ENCODE measurements at regions not wholly inside any gene's neighbourhood (a gene's known extent, or its start where the extent isn't known, plus 50 kb on each side); places are given as distances from the start of the nearest gene placed in this dataset.

DNA sequence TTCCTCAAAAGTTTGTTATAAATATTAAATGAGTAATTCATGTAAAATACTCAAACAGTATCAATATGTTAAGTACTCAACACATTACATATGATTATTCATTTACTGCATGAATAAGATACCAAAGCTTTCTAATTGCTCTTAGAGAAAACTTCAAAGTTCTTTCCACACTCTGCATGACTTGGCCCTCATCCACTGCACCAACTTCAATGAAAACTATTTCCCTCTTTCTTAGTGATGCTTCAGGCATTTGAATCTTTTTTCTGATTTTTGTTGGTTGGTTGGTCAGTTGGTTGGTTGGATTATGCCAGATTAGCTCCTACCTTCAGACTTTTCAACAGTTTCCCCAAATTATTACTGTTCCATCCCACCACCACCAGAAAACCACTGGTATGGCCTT lies 314.7 kb upstream of the RGMB start:
- Mint-ChIP-seq H3K27ac (no peak overlapping the region), H3K36me3 (no peaks in the 10 kb centered on the region), H3K27me3 (ENCODE audit: low read depth) (no peaks in the 10 kb centered on the region), H3K4me1 (no peaks in the 10 kb centered on the region), H3K9me3 (no peaks in the 10 kb centered on the region), H3K4me3 (no peak overlapping the region)
- TF ChIP-seq, protein P1, sequence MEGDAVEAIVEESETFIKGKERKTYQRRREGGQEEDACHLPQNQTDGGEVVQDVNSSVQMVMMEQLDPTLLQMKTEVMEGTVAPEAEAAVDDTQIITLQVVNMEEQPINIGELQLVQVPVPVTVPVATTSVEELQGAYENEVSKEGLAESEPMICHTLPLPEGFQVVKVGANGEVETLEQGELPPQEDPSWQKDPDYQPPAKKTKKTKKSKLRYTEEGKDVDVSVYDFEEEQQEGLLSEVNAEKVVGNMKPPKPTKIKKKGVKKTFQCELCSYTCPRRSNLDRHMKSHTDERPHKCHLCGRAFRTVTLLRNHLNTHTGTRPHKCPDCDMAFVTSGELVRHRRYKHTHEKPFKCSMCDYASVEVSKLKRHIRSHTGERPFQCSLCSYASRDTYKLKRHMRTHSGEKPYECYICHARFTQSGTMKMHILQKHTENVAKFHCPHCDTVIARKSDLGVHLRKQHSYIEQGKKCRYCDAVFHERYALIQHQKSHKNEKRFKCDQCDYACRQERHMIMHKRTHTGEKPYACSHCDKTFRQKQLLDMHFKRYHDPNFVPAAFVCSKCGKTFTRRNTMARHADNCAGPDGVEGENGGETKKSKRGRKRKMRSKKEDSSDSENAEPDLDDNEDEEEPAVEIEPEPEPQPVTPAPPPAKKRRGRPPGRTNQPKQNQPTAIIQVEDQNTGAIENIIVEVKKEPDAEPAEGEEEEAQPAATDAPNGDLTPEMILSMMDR (IDR thresholded peaks at IDR 0.05; ENCODE audit: unreplicated experiment) = no peak
- DNase-seq (ENCODE audit: low spot score in 2 of 2, unreplicated experiment in 2 of 2) = no peak

DNA sequence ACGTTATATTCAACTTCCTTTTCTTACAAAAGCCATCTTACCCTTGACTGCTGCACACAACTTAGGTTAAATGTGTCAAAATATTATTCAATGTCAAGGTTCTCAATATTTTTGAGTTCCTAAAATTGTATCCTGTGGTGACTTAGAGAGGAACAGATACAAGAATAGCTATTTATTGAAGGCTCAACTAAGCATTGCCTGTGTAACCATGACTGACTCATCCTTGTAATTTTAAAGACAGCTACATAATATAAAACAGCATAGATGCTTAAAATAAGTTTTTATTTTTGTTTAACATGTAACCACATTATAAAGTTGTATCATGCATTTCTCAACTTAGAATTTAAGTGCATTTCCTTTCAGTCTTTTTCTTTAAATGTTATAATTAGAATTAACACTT lies 312.9 kb upstream of the RGMB start:
- Mint-ChIP-seq H3K4me1 (no peaks in the 10 kb centered on the region), H3K27ac (no peak overlapping the region), H3K9me3 (no peaks in the 10 kb centered on the region), H3K27me3 (ENCODE audit: low read depth) (no peaks in the 10 kb centered on the region), H3K4me3 (no peak overlapping the region), H3K36me3 (no peaks in the 10 kb centered on the region)
- no peak for DNase-seq (ENCODE audit: low spot score in 2 of 2, unreplicated experiment in 2 of 2)
- TF ChIP-seq, protein P1 (IDR thresholded peaks at IDR 0.05; ENCODE audit: unreplicated experiment) = no peak

DNA sequence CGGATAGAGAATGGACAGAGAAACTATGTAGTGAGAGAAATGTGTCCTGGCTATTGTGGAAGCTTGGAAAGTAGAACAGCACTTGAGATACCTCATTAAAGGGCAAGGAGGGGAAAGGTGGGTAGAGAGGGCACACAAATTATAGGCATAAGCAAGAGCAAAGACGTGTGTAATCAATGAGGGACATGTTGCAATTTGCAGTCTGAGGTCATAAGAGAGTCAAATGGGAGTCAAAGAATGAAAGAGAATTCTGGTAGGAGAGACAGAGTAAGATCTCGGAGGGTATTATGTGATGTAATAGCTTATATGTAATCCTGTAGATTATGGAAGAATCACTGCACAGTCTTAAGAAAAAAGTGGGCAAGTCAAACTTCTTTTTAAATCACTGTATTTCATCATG lies 312.0 kb upstream of the RGMB start:
- Mint-ChIP-seq H3K27me3 (ENCODE audit: low read depth) (no peaks in the 10 kb centered on the region), H3K4me3 (no peak overlapping the region), H3K4me1 (no peaks in the 10 kb centered on the region), H3K9me3 (no peaks in the 10 kb centered on the region), H3K36me3 (no peaks in the 10 kb centered on the region), H3K27ac (no peak overlapping the region)
- TF ChIP-seq, protein P1 (IDR thresholded peaks at IDR 0.05; ENCODE audit: unreplicated experiment) = no peak
- no peak for DNase-seq (ENCODE audit: low spot score in 2 of 2, unreplicated experiment in 2 of 2)

DNA sequence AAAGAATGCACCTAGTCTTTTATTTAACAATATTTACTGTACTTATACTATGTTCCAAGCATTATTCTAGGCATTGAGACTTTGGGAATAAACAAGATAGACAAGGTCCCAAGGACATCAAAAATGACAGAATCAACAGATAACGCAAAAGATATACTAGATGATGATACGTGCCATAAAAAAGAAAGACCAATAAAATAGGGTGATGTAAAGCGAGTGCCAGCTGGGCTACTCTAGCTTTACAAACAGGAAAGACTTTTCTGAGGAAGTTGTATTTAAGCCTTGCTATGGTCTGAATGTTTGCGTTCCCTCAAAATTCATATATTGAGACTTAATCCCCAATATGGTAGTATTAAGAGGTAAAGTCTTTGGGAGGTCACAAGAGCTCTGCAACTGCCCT lies 310.2 kb upstream of the RGMB start:
- H3K36me3 Mint-ChIP-seq = no peaks in the 10 kb centered on the region
- DNase-seq (ENCODE audit: low spot score in 2 of 2, unreplicated experiment in 2 of 2) = no peak
- H3K9me3 Mint-ChIP-seq = peaks cover 7% of the 10 kb centered on the region
- no peak overlapping the region for H3K27ac Mint-ChIP-seq
- no peak overlapping the region for H3K4me3 Mint-ChIP-seq
- H3K4me1 Mint-ChIP-seq = no peaks in the 10 kb centered on the region
- H3K27me3 Mint-ChIP-seq (ENCODE audit: low read depth) = no peaks in the 10 kb centered on the region
- TF ChIP-seq, protein P1 (IDR thresholded peaks at IDR 0.05; ENCODE audit: unreplicated experiment) = no peak

DNA sequence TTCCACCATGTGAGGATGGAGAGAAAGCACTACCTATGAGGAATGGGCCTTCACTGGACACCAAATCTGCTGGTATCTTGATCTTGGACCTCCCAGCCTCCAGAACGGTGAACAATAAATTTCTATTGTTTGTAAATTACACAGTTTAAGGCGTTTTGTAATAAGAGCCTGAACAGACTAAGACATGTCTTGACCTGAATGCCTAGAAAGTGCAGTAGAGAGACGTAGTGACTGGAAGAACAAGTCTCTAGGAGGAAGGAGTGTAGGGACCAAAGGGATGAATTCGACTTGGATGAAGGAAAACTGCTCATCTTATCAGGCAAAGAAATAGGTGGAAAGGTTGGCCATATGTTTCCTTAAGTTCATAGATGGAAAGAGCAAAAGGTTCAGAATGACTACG lies 309.8 kb upstream of the RGMB start:
- Mint-ChIP-seq H3K4me3 (no peak overlapping the region), H3K9me3 (peaks cover 7% of the 10 kb centered on the region), H3K27ac (no peak overlapping the region), H3K36me3 (no peaks in the 10 kb centered on the region), H3K27me3 (ENCODE audit: low read depth) (no peaks in the 10 kb centered on the region), H3K4me1 (no peaks in the 10 kb centered on the region)
- DNase-seq (ENCODE audit: low spot score in 2 of 2, unreplicated experiment in 2 of 2) = no peak
- TF ChIP-seq, protein P1 (IDR thresholded peaks at IDR 0.05; ENCODE audit: unreplicated experiment) = no peak

DNA sequence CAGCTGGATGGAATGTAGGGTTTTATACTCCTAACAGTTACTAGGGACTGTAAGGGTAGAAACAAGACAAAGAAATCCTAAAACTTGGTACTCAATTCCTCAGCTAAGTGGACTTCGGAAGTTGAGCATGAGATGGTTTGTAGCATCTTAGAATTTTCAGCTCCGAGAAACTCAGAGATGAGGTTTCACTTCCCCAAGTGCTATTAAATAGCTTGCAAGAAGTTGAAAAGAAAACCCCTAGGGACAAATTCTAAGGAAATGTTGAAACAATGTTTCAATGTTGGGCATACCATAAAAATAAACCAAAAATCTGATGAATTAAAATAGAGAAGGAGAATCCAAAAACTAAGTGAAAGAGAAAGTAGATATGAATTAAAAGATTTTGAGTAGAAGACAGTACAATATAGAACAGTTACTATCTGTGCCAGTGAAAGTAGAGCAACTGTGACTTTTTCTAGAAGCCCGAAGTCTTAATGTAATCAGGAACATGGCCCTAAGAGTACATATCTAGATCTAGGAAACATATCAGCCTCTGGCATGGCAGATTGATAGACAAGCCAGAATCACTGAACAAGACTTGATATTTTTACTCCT lies 308.6 kb upstream of the RGMB start:
- Mint-ChIP-seq H3K4me1 (no peaks in the 10 kb centered on the region), H3K27me3 (ENCODE audit: low read depth) (no peaks in the 10 kb centered on the region), H3K36me3 (no peaks in the 10 kb centered on the region), H3K27ac (no peak overlapping the region), H3K4me3 (no peak overlapping the region), H3K9me3 (peaks cover 7% of the 10 kb centered on the region)
- TF ChIP-seq, protein P1 (IDR thresholded peaks at IDR 0.05; ENCODE audit: unreplicated experiment) = no peak
- no peak for DNase-seq (ENCODE audit: low spot score in 2 of 2, unreplicated experiment in 2 of 2)

Measured in mesothelial cell of epicardium (in vitro differentiated cells).